Loucy (cell line): ENCODE measurements at regions not wholly inside any gene's neighbourhood (a gene's known extent, or its start where the extent isn't known, plus 50 kb on each side); places are given as distances from the start of the nearest gene placed in this dataset.

ENCODE experiments used
- CTCF ChIP-seq: fragments of 200-600 bp; sonication (generic); conservative IDR thresholded peaks from 2 replicates; pipeline ENCODE4 v1.5.1; 2014; ENCODE audit warnings: mild to moderate bottlenecking, antibody characterized with exemption, low read length
- EZH2phosphoT487 ChIP-seq: fragments of 200-600 bp; IDR thresholded peaks from 2 replicates; pipeline ENCODE4 v1.6.1; 2018; ENCODE audit warnings: antibody characterized with exemption, mild to moderate bottlenecking, moderate library complexity, borderline replicate concordance

- TF ChIP-seq CTCF (no peak), EZH2phosphoT487 (no peak)
Measured at GRCh38 chr1:182144646-182145030, 83.1 kb upstream of the ZNF648 start.
